ENCODE measurements at regions not wholly inside any gene's neighbourhood (a gene's known extent, or its start where the extent isn't known, plus 50 kb on each side); places are given as distances from the start of the nearest gene placed in this dataset.
"Not testable (repeated sequence)": the region's sequence is repeated elsewhere in the genome, so short reads cannot be mapped to it uniquely, and the experiment has no call there.

DNA sequence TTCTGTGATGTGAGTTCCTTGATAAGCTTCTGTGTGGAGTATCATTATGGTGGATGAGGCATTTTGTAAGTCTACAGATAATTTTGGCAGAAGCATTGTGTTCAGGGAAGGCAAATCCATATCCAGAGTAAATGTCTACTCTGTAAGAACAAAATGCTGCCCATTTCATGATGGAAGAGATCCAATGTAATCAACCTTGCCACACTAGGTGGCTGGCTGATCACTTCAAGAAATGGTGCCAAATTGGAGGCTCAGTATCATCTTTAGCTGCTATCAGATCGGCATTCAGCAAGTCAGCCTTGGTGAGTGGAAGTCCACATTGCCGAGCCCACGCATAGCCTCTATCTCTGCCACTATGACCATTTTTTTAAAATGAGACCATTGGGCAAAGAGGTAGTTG lies 565.8 kb upstream of the USP24 start:
- Histone ChIP-seq H3K27me3 (ENCODE audit: control insufficient read depth, insufficient read depth, low read length) (no peaks in the 10 kb centered on the region), H3K36me3 (ENCODE audit: insufficient read depth, low read length) (no peaks in the 10 kb centered on the region), H3K4me1 (ENCODE audit: control insufficient read depth, insufficient read depth, low read length) (peaks cover 13% of the 10 kb centered on the region), H3K4me2 (ENCODE audit: low read length) (no peak overlapping the region), H3K9ac (ENCODE audit: low read depth, low read length) (no peak overlapping the region), H3K9me3 (replicated peaks; ENCODE audit: low read length) (no peaks in the 10 kb centered on the region), H3K4me3 (ENCODE audit: low read length) (no peak overlapping the region)

DNA sequence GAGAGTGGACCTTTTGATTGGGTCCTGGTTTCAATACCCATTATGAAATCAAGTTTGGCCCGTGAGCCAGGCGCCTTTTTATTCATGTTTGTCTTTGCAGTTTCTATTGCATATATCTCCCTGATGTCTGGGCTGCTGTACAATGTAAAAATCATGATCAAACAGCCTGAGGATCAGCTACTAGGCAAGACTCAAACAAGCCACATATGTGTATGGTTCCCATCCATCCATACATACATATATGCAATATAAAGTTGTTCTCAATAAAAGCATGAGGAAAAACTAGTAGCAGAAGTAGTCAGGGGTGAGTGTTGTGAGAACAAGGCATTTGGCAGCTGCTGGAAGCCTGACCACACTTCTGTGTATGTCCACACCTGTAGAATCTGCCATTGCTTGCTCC lies 562.4 kb upstream of the USP24 start:
- Histone ChIP-seq H3K4me3 (ENCODE audit: low read length) (no peak overlapping the region), H3K4me1 (ENCODE audit: control insufficient read depth, insufficient read depth, low read length) (peaks cover 12% of the 10 kb centered on the region), H3K9me3 (replicated peaks; ENCODE audit: low read length) (no peaks in the 10 kb centered on the region), H3K9ac (ENCODE audit: low read depth, low read length) (no peak overlapping the region), H3K4me2 (ENCODE audit: low read length) (no peak overlapping the region), H3K36me3 (ENCODE audit: insufficient read depth, low read length) (no peaks in the 10 kb centered on the region), H3K27me3 (ENCODE audit: control insufficient read depth, insufficient read depth, low read length) (no peaks in the 10 kb centered on the region)

- H3K9ac ChIP-seq (ENCODE audit: low read depth, low read length) = no peak overlapping the region
- H3K4me2 ChIP-seq (ENCODE audit: low read length) = no peak overlapping the region
- H3K4me3 ChIP-seq (ENCODE audit: low read length) = no peak overlapping the region
- H3K36me3 ChIP-seq (ENCODE audit: insufficient read depth, low read length) = no peaks in the 10 kb centered on the region
- no peaks in the 10 kb centered on the region for H3K27me3 ChIP-seq (ENCODE audit: control insufficient read depth, insufficient read depth, low read length)
- no peaks in the 10 kb centered on the region for H3K4me1 ChIP-seq (ENCODE audit: control insufficient read depth, insufficient read depth, low read length)
- H3K9me3 ChIP-seq (replicated peaks; ENCODE audit: low read length) = no peaks in the 10 kb centered on the region
Observed at GRCh38 chr1:55775007-55775406, 559.8 kb upstream of the USP24 start.

- Histone ChIP-seq H3K27me3 (ENCODE audit: control insufficient read depth, insufficient read depth, low read length) (no peaks in the 10 kb centered on the region), H3K9ac (ENCODE audit: low read depth, low read length) (no peak overlapping the region), H3K9me3 (replicated peaks; ENCODE audit: low read length) (no peaks in the 10 kb centered on the region), H3K4me3 (ENCODE audit: low read length) (no peak overlapping the region), H3K4me1 (ENCODE audit: control insufficient read depth, insufficient read depth, low read length) (no peaks in the 10 kb centered on the region), H3K4me2 (ENCODE audit: low read length) (no peak overlapping the region), H3K36me3 (ENCODE audit: insufficient read depth, low read length) (no peaks in the 10 kb centered on the region)
Observed at GRCh38 chr1:55774446-55774845, 559.3 kb upstream of the USP24 start.

- H3K4me3 ChIP-seq (ENCODE audit: low read length) = no peak overlapping the region
- H3K4me2 ChIP-seq (ENCODE audit: low read length) = no peak overlapping the region
- no peaks in the 10 kb centered on the region for H3K4me1 ChIP-seq (ENCODE audit: control insufficient read depth, insufficient read depth, low read length)
- H3K9me3 ChIP-seq (replicated peaks; ENCODE audit: low read length) = no peaks in the 10 kb centered on the region
- no peak overlapping the region for H3K9ac ChIP-seq (ENCODE audit: low read depth, low read length)
- no peaks in the 10 kb centered on the region for H3K36me3 ChIP-seq (ENCODE audit: insufficient read depth, low read length)
- H3K27me3 ChIP-seq (ENCODE audit: control insufficient read depth, insufficient read depth, low read length) = no peaks in the 10 kb centered on the region
Observed at GRCh38 chr1:55773211-55773940, 558.2 kb upstream of the USP24 start.

DNA sequence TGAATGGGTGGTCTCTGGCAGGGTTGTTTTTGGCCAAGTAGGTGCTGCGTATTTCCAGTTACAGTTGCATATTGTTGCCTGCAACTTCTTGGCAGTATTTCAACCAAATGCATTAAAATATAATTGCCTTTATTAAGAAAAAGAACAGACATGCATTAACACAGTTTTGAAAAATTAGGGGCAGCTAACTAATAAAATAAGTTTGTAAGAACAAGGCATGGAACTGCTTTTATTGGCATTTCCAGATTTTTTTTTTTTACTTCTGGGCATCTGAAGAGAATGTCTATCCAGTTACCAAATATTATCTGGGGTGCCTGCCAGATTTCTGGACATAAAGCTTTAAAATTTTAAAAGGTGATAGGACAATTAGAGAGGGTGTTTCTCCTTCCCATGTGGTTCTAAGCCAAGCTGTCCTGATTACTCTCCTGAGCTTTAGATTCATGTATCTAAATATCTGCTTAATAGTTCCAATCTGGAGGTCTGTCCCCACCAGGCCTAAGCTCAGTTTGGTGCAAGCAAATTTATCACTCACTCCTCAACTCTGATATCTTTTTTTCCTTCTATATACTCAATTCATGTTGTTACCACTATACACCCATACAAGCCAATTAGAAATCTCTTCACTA lies 553.3 kb upstream of the USP24 start:
- H3K36me3 ChIP-seq (ENCODE audit: insufficient read depth, low read length) = no peaks in the 10 kb centered on the region
- H3K4me3 ChIP-seq (ENCODE audit: low read length) = no peak overlapping the region
- no peak overlapping the region for H3K4me2 ChIP-seq (ENCODE audit: low read length)
- no peaks in the 10 kb centered on the region for H3K27me3 ChIP-seq (ENCODE audit: control insufficient read depth, insufficient read depth, low read length)
- no peaks in the 10 kb centered on the region for H3K9me3 ChIP-seq (replicated peaks; ENCODE audit: low read length)
- no peak overlapping the region for H3K9ac ChIP-seq (ENCODE audit: low read depth, low read length)
- no peaks in the 10 kb centered on the region for H3K4me1 ChIP-seq (ENCODE audit: control insufficient read depth, insufficient read depth, low read length)

- H3K4me2 ChIP-seq (ENCODE audit: low read length) = no peak overlapping the region
- H3K36me3 ChIP-seq (ENCODE audit: insufficient read depth, low read length) = no peaks in the 10 kb centered on the region
- H3K4me3 ChIP-seq (ENCODE audit: low read length) = no peak overlapping the region
- no peak overlapping the region for H3K9ac ChIP-seq (ENCODE audit: low read depth, low read length)
- no peaks in the 10 kb centered on the region for H3K27me3 ChIP-seq (ENCODE audit: control insufficient read depth, insufficient read depth, low read length)
- no peaks in the 10 kb centered on the region for H3K4me1 ChIP-seq (ENCODE audit: control insufficient read depth, insufficient read depth, low read length)
- no peaks in the 10 kb centered on the region for H3K9me3 ChIP-seq (replicated peaks; ENCODE audit: low read length)
Observed at GRCh38 chr1:55767171-55767570, 552.0 kb upstream of the USP24 start.

GRCh38 chr1:55765505-55765904 lies 550.3 kb upstream of the USP24 start:
- not testable (repeated sequence) for H3K4me2 ChIP-seq (ENCODE audit: low read length); H3K9me3 ChIP-seq (replicated peaks; ENCODE audit: low read length); H3K4me1 ChIP-seq (ENCODE audit: control insufficient read depth, insufficient read depth, low read length); H3K4me3 ChIP-seq (ENCODE audit: low read length); H3K27me3 ChIP-seq (ENCODE audit: control insufficient read depth, insufficient read depth, low read length); H3K36me3 ChIP-seq (ENCODE audit: insufficient read depth, low read length); H3K9ac ChIP-seq (ENCODE audit: low read depth, low read length)

DNA sequence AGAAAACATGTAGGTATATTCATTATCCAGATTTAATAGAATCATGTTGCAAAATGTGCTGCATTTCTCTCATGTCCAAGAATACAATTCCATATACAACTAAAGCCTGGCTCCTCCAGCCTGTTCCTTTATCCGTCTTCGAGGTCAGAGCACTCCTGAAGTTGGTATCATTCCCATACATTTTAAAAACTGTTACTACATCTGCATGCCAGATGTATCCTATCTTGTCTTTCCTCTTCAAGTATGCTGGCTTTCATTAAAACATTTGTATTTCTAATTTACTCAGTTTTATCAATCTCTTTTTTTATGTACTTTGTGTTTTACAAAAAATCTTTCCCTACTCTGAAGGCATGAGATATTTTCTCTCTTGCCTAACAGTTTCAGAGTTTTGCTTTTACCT lies 536.6 kb upstream of the USP24 start:
- Histone ChIP-seq H3K4me1 (ENCODE audit: control insufficient read depth, insufficient read depth, low read length) (peaks cover 2% of the 10 kb centered on the region), H3K27me3 (ENCODE audit: control insufficient read depth, insufficient read depth, low read length) (no peaks in the 10 kb centered on the region), H3K9me3 (replicated peaks; ENCODE audit: low read length) (peaks cover 3% of the 10 kb centered on the region), H3K36me3 (ENCODE audit: insufficient read depth, low read length) (no peaks in the 10 kb centered on the region), H3K9ac (ENCODE audit: low read depth, low read length) (no peak overlapping the region), H3K4me3 (ENCODE audit: low read length) (no peak overlapping the region), H3K4me2 (ENCODE audit: low read length) (no peak overlapping the region)

GRCh38 chr1:55750628-55750995 lies 535.4 kb upstream of the USP24 start:
- peaks cover 5% of the 10 kb centered on the region for H3K9me3 ChIP-seq (replicated peaks; ENCODE audit: low read length)
- no peak overlapping the region for H3K4me3 ChIP-seq (ENCODE audit: low read length)
- peaks cover 2% of the 10 kb centered on the region for H3K4me1 ChIP-seq (ENCODE audit: control insufficient read depth, insufficient read depth, low read length)
- H3K36me3 ChIP-seq (ENCODE audit: insufficient read depth, low read length) = no peaks in the 10 kb centered on the region
- no peak overlapping the region for H3K4me2 ChIP-seq (ENCODE audit: low read length)
- H3K27me3 ChIP-seq (ENCODE audit: control insufficient read depth, insufficient read depth, low read length) = no peaks in the 10 kb centered on the region
- no peak overlapping the region for H3K9ac ChIP-seq (ENCODE audit: low read depth, low read length)

- peaks cover 2% of the 10 kb centered on the region for H3K4me1 ChIP-seq (ENCODE audit: control insufficient read depth, insufficient read depth, low read length)
- H3K27me3 ChIP-seq (ENCODE audit: control insufficient read depth, insufficient read depth, low read length) = no peaks in the 10 kb centered on the region
- H3K4me2 ChIP-seq (ENCODE audit: low read length) = no peak overlapping the region
- H3K9ac ChIP-seq (ENCODE audit: low read depth, low read length) = no peak overlapping the region
- peaks cover 5% of the 10 kb centered on the region for H3K9me3 ChIP-seq (replicated peaks; ENCODE audit: low read length)
- no peaks in the 10 kb centered on the region for H3K36me3 ChIP-seq (ENCODE audit: insufficient read depth, low read length)
- H3K4me3 ChIP-seq (ENCODE audit: low read length) = no peak overlapping the region
Observed at GRCh38 chr1:55749975-55750627, 534.9 kb upstream of the USP24 start.

DNA sequence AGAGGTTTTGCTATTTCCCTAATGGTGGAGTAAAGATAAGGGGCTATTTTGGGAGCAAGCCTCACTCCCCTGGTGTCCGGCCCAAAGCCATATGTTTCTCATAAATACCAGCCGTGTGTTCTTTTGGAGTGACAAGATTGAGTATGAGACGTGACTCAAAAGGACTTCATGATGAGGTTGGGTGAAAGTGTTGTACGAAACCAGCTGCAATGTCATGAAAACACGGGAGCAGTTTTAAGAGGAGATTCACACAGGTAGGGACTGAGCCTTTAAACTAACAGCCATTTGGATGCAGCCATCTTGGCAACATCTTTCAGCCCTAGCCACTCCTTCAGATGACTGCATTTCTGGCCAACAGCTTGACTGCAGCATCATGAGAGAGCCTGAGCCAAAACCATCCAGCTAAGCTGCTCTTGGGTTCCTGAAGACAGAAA lies 532.3 kb upstream of the USP24 start:
- no peak overlapping the region for H3K9ac ChIP-seq (ENCODE audit: low read depth, low read length)
- H3K36me3 ChIP-seq (ENCODE audit: insufficient read depth, low read length) = no peaks in the 10 kb centered on the region
- H3K4me1 ChIP-seq (ENCODE audit: control insufficient read depth, insufficient read depth, low read length) = peaks cover 2% of the 10 kb centered on the region
- H3K4me2 ChIP-seq (ENCODE audit: low read length) = no peak overlapping the region
- peaks cover 5% of the 10 kb centered on the region for H3K9me3 ChIP-seq (replicated peaks; ENCODE audit: low read length)
- no peaks in the 10 kb centered on the region for H3K27me3 ChIP-seq (ENCODE audit: control insufficient read depth, insufficient read depth, low read length)
- H3K4me3 ChIP-seq (ENCODE audit: low read length) = no peak overlapping the region
